ENCODE measurements at regions not wholly inside any gene's neighbourhood (a gene's known extent, or its start where the extent isn't known, plus 50 kb on each side); places are given as distances from the start of the nearest gene placed in this dataset.
"Not testable (repeated sequence)": the region's sequence is repeated elsewhere in the genome, so short reads cannot be mapped to it uniquely, and the experiment has no call there.

- no peaks in the 10 kb centered on the region for H3K9me3 ChIP-seq
- TF ChIP-seq, protein P1, sequence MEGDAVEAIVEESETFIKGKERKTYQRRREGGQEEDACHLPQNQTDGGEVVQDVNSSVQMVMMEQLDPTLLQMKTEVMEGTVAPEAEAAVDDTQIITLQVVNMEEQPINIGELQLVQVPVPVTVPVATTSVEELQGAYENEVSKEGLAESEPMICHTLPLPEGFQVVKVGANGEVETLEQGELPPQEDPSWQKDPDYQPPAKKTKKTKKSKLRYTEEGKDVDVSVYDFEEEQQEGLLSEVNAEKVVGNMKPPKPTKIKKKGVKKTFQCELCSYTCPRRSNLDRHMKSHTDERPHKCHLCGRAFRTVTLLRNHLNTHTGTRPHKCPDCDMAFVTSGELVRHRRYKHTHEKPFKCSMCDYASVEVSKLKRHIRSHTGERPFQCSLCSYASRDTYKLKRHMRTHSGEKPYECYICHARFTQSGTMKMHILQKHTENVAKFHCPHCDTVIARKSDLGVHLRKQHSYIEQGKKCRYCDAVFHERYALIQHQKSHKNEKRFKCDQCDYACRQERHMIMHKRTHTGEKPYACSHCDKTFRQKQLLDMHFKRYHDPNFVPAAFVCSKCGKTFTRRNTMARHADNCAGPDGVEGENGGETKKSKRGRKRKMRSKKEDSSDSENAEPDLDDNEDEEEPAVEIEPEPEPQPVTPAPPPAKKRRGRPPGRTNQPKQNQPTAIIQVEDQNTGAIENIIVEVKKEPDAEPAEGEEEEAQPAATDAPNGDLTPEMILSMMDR (IDR thresholded peaks at IDR 0.05): no peak
- no peak for TF ChIP-seq POLR2A (IDR thresholded peaks at IDR 0.05)
- no peak for TF ChIP-seq EP300 (IDR thresholded peaks at IDR 0.05)
- TF ChIP-seq POLR2AphosphoS5 (IDR thresholded peaks at IDR 0.05): no peak
- 78 to 86% methylated on average over 1 of the region's 1 CpG for WGBS, 2 donors (ENCODE audit: low coverage in 1 of 2)
- no peak overlapping the region for H3K4me3 ChIP-seq
- ATAC-seq: no peak
- H3K27ac ChIP-seq: no peak overlapping the region
- H3K4me1 ChIP-seq: no peaks in the 10 kb centered on the region
- H3K27me3 ChIP-seq: no peaks in the 10 kb centered on the region
- no peaks in the 10 kb centered on the region for H3K36me3 ChIP-seq
Observed at GRCh38 chr4:129264008-129264657, 168.2 kb downstream of the C4orf33 start.

DNA sequence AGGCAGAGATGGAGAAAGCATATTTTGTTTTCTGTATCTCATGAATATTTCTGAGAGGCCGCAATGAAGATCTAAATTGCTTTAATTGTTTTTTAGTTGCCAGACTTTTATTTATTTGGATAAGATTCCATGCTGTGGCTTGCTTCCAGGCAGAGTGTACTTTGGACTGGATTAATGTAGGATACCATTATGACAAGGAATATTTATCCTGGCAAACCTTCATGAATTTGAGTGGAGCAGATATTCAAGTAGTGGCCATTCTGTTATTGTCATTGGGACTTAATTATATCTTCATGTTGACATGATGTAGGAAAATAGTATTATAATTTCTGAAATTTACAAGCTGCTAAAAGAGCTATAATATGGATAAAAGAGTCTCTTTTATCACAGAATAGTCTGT lies 182.9 kb downstream of the C4orf33 start:
- H3K27ac ChIP-seq: no peak overlapping the region
- H3K36me3 ChIP-seq: no peaks in the 10 kb centered on the region
- H3K27me3 ChIP-seq: no peaks in the 10 kb centered on the region
- H3K4me1 ChIP-seq: no peaks in the 10 kb centered on the region
- WGBS, 2 donors (ENCODE audit: low coverage in 1 of 2): 31 to 62% methylated on average over 1 of the region's 1 CpG
- no peak for TF ChIP-seq POLR2A (IDR thresholded peaks at IDR 0.05)
- TF ChIP-seq, protein P1 (IDR thresholded peaks at IDR 0.05): no peak
- no peak for TF ChIP-seq EP300 (IDR thresholded peaks at IDR 0.05)
- TF ChIP-seq POLR2AphosphoS5 (IDR thresholded peaks at IDR 0.05): no peak
- ATAC-seq: no peak
- H3K4me3 ChIP-seq: no peak overlapping the region
- H3K9me3 ChIP-seq: no peaks in the 10 kb centered on the region

DNA sequence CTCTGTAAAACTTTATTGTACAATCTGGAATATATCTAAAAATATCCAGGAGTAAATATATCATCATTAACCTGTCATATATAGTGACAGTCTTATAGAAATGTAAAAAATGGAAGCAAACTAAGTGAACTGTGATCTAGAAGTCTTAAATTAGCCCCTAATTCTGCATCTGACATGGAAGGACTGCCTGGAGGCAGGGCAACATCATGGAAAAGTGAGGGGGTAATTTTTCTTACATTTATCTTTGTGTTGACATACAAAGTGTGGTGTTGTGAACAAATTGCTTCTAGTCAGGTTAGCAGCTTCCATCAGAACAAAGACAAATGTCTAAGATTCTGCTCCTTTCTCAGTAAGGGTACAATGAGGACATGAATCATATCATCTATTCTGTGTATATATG lies 186.3 kb downstream of the C4orf33 start:
- no peak for ATAC-seq
- Histone ChIP-seq H3K27ac (no peak overlapping the region), H3K36me3 (no peaks in the 10 kb centered on the region), H3K9me3 (peaks cover 0 to 3% (median 0%) of the 10 kb centered on the region in 3 donors), H3K4me3 (no peak overlapping the region), H3K4me1 (no peaks in the 10 kb centered on the region), H3K27me3 (no peaks in the 10 kb centered on the region)
- TF ChIP-seq, protein P1 (IDR thresholded peaks at IDR 0.05): no peak
- no peak for TF ChIP-seq POLR2AphosphoS5 (IDR thresholded peaks at IDR 0.05)
- no peak for TF ChIP-seq EP300 (IDR thresholded peaks at IDR 0.05)
- no peak for TF ChIP-seq POLR2A (IDR thresholded peaks at IDR 0.05)

DNA sequence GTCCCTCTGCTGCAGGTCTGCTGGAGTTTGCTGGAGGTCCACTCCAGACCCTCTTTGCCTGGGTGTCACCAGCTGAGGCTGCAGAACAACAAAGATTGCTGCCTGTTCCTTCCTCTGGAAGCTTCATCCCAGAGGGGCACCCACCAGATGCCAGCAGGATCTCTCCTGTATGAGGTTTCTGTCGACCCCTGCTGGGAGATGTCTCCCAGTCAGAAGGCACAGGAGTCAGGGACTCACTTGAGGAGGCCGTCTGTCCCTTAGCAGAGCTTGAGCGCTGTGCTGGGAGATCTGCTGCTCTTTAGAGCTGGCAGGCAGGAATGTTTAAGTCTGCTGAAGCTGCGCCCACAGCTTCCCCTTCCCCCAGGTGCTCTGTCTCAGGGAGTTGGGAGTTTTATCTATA lies 196.2 kb downstream of the C4orf33 start:
- 0 to 60% methylated on average over 1 of the region's 4 CpGs for WGBS, 2 donors (ENCODE audit: low coverage in 1 of 2)

DNA sequence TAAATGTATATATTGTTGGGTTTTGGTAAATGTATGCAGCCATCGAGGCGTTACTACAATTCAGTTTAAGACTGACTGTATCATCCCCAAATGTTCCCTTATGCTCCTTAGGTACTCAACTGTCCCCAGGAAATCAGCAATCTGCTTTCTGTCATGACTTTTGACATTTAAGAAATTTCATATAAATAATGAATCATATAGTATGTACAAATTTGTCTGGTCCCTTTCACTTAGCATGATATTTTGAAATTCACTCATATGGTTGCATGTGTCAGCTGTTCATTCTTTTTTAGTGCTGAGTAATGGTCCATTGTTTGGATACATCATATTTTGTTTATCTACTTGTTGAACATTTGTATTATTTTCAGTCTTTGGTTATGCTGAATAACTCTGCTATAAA lies 218.8 kb downstream of the C4orf33 start:
- Histone ChIP-seq H3K9me3 (no peaks in the 10 kb centered on the region), H3K4me3 (no peak overlapping the region), H3K4me1 (no peaks in the 10 kb centered on the region), H3K36me3 (no peaks in the 10 kb centered on the region), H3K27ac (no peak overlapping the region), H3K27me3 (no peaks in the 10 kb centered on the region)
- no peak for ATAC-seq
- TF ChIP-seq EP300 (IDR thresholded peaks at IDR 0.05): no peak
- WGBS, 2 donors (ENCODE audit: low coverage in 1 of 2): 100% methylated on average over 2 of the region's 2 CpGs

More for the DNA sequence above, 196.2 kb downstream of the C4orf33 start:
- not testable (repeated sequence) for H3K4me3 ChIP-seq, ATAC-seq, H3K27ac ChIP-seq, H3K27me3 ChIP-seq, H3K9me3 ChIP-seq, H3K4me1 ChIP-seq, H3K36me3 ChIP-seq

- Histone ChIP-seq H3K27ac (no peak overlapping the region), H3K9me3 (no peaks in the 10 kb centered on the region), H3K36me3 (no peaks in the 10 kb centered on the region), H3K4me1 (no peaks in the 10 kb centered on the region), H3K27me3 (no peaks in the 10 kb centered on the region), H3K4me3 (no peak overlapping the region)
- TF ChIP-seq, protein P1 (IDR thresholded peaks at IDR 0.05): no peak
- TF ChIP-seq POLR2AphosphoS5 (IDR thresholded peaks at IDR 0.05) (no peak), POLR2A (IDR thresholded peaks at IDR 0.05) (no peak), EP300 (IDR thresholded peaks at IDR 0.05) (no peak)
- 33 to 41% methylated on average over 3 to 4 of the region's 4 CpGs for WGBS, 2 donors (ENCODE audit: low coverage in 1 of 2)
- ATAC-seq: no peak
Observed at GRCh38 chr4:129322920-129323319, 227.0 kb downstream of the C4orf33 start.

Data from gastroesophageal sphincter (tissue), 4 donors.